ENCODE measurements at regions not wholly inside any gene's neighbourhood (a gene's known extent, or its start where the extent isn't known, plus 50 kb on each side); places are given as distances from the start of the nearest gene placed in this dataset.

GRCh38 chr4:169342906-169343564, 72.3 kb upstream of the SH3RF1 start:
- POLR2A ChIA-PET = no interaction called here

GRCh38 chr4:169342159-169342860, 71.6 kb upstream of the SH3RF1 start:
- no peaks in the 10 kb centered on the region for H3K27me3 ChIP-seq (ENCODE audit: insufficient read depth, low read length, poor library complexity, severe bottlenecking)
- no peaks in the 10 kb centered on the region for H3K36me3 Mint-ChIP-seq
- CTCF ChIA-PET = no interaction called here
- no peaks in the 10 kb centered on the region for H3K9me3 Mint-ChIP-seq
- peaks cover 7 to 15% of the 10 kb centered on the region in 2 donors for H3K27me3 Mint-ChIP-seq
- no peaks in the 10 kb centered on the region for H3K4me1 Mint-ChIP-seq
- no peaks in the 10 kb centered on the region for H3K4me1 ChIP-seq (ENCODE audit: insufficient read depth, low read length)
- no peak overlapping the region for H3K4me3 ChIP-seq (ENCODE audit: low read length)
- H3K27ac ChIP-seq (ENCODE audit: low read depth, low read length) = no peak overlapping the region
- H3K4me3 Mint-ChIP-seq = no peak overlapping the region
- DNase-seq = no peak
- POLR2A ChIA-PET = no interaction called here
- H3K36me3 ChIP-seq (ENCODE audit: insufficient read depth, low read length) = no peaks in the 10 kb centered on the region
- no peaks in the 10 kb centered on the region for H3K9me3 ChIP-seq (ENCODE audit: low read length)
- no peak overlapping the region for H3K27ac Mint-ChIP-seq

More at GRCh38 chr4:169342906-169343564, 72.3 kb upstream of the SH3RF1 start:
- H3K4me1 ChIP-seq (ENCODE audit: insufficient read depth, low read length) = no peaks in the 10 kb centered on the region
- Mint-ChIP-seq H3K4me1 (no peaks in the 10 kb centered on the region), H3K27ac (no peak overlapping the region), H3K9me3 (no peaks in the 10 kb centered on the region), H3K27me3 (peaks cover 7 to 15% of the 10 kb centered on the region in 2 donors), H3K4me3 (peak overlapping the region in 1 of 7 donors; percentile 20), H3K36me3 (no peaks in the 10 kb centered on the region)
- no peak for DNase-seq
- H3K27ac ChIP-seq (ENCODE audit: low read depth, low read length) = no peak overlapping the region
- H3K36me3 ChIP-seq (ENCODE audit: insufficient read depth, low read length) = no peaks in the 10 kb centered on the region
- H3K4me3 ChIP-seq (ENCODE audit: low read length) = no peak overlapping the region
- CTCF ChIA-PET = no interaction called here
- no peaks in the 10 kb centered on the region for H3K27me3 ChIP-seq (ENCODE audit: insufficient read depth, low read length, poor library complexity, severe bottlenecking)
- no peaks in the 10 kb centered on the region for H3K9me3 ChIP-seq (ENCODE audit: low read length)

DNA sequence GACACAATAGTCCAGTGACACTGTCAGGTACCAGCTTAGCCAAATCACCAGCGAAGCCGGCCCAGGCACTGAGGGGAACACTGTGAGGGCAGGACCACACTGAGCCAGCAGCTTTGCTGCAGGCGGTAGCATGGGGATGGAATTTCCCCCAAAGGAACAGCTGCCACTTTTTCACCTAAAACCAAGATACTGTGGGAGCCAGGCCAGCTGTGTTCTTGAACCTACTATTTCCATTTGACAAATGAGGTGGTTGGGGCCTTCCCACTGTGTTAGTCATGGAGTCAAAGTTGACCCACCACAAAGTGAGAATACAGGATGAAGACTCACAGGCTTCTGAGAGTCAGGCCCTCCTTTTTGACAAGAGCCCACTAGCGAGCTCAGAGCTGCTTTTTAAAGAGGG, 70.7 kb upstream of the SH3RF1 start:
- Mint-ChIP-seq H3K4me1 (no peaks in the 10 kb centered on the region), H3K36me3 (no peaks in the 10 kb centered on the region)
- POLR2A ChIA-PET = no interaction called here

DNA sequence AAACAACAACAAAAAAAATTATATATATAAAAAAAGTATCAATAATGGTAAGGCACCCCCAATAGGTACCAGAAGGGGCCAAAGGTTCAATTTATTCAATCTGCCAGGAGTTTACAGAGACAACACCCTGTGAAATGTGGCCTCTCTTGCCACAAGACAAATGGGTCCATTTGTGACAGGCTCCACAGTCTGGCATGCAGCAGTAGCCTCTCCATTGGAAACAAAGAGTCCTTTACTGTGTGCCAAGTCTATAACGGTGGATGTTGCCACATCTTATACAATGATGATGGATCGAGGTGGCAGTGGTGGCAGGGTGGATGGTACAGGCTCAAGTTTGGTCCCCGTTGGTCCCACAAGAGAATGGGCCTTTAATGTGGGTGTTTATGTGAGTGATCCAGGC, 70.1 kb upstream of the SH3RF1 start:
- no peaks in the 10 kb centered on the region for H3K9me3 Mint-ChIP-seq
- H3K4me3 Mint-ChIP-seq = no peak overlapping the region
- Histone ChIP-seq H3K9me3 (ENCODE audit: low read length) (no peaks in the 10 kb centered on the region), H3K36me3 (ENCODE audit: insufficient read depth, low read length) (no peaks in the 10 kb centered on the region), H3K27me3 (ENCODE audit: insufficient read depth, low read length, poor library complexity, severe bottlenecking) (no peaks in the 10 kb centered on the region), H3K4me1 (ENCODE audit: insufficient read depth, low read length) (no peaks in the 10 kb centered on the region), H3K4me3 (ENCODE audit: low read length) (no peak overlapping the region), H3K27ac (ENCODE audit: low read depth, low read length) (no peak overlapping the region)
- H3K36me3 Mint-ChIP-seq = no peaks in the 10 kb centered on the region
- DNase-seq = no peak
- no peaks in the 10 kb centered on the region for H3K4me1 Mint-ChIP-seq
- POLR2A ChIA-PET = no interaction called here
- peaks cover 7 to 18% of the 10 kb centered on the region in 2 donors for H3K27me3 Mint-ChIP-seq
- H3K27ac Mint-ChIP-seq = no peak overlapping the region
- CTCF ChIA-PET = no interaction called here

More for the DNA sequence above, 70.7 kb upstream of the SH3RF1 start:
- H3K4me3 ChIP-seq (ENCODE audit: low read length) = no peak overlapping the region
- Mint-ChIP-seq H3K4me3 (no peak overlapping the region), H3K9me3 (no peaks in the 10 kb centered on the region), H3K27me3 (peaks cover 7 to 17% of the 10 kb centered on the region in 2 donors), H3K27ac (no peak overlapping the region)
- CTCF ChIA-PET = no interaction called here
- no peak for DNase-seq
- H3K36me3 ChIP-seq (ENCODE audit: insufficient read depth, low read length) = no peaks in the 10 kb centered on the region
- no peak overlapping the region for H3K27ac ChIP-seq (ENCODE audit: low read depth, low read length)
- no peaks in the 10 kb centered on the region for H3K9me3 ChIP-seq (ENCODE audit: low read length)
- H3K4me1 ChIP-seq (ENCODE audit: insufficient read depth, low read length) = no peaks in the 10 kb centered on the region
- no peaks in the 10 kb centered on the region for H3K27me3 ChIP-seq (ENCODE audit: insufficient read depth, low read length, poor library complexity, severe bottlenecking)

DNA sequence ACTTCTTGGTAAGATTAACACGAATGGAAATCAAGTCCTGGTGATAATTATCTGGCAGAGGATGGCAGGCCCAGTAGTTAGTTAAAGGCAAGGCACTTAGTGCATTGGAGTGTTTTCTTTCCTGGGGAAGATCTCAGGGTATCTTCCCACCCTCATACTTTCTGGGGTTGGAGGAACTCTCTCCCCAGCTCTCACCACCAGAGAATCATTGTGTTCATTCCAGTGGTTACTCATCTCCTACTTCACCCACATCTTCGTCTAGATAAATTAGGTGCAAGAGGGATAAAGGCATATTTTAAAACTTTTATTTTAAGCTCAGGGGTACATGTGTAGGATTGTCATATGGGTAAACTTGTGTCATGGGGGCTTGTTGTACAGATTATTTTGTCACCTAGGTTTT, 67.5 kb upstream of the SH3RF1 start:
- Histone ChIP-seq H3K9me3 (ENCODE audit: low read length) (no peaks in the 10 kb centered on the region), H3K27me3 (ENCODE audit: insufficient read depth, low read length, poor library complexity, severe bottlenecking) (no peaks in the 10 kb centered on the region), H3K4me1 (ENCODE audit: insufficient read depth, low read length) (no peaks in the 10 kb centered on the region), H3K36me3 (ENCODE audit: insufficient read depth, low read length) (no peaks in the 10 kb centered on the region), H3K4me3 (ENCODE audit: low read length) (no peak overlapping the region), H3K27ac (ENCODE audit: low read depth, low read length) (no peak overlapping the region)
- ChIA-PET POLR2A (no interaction called here), CTCF (no interaction called here)
- no peak overlapping the region for H3K4me3 Mint-ChIP-seq
- DNase-seq = no peak
- H3K27me3 Mint-ChIP-seq = peaks cover 5 to 21% of the 10 kb centered on the region in 2 donors
- no peaks in the 10 kb centered on the region for H3K9me3 Mint-ChIP-seq
- no peaks in the 10 kb centered on the region for H3K36me3 Mint-ChIP-seq
- H3K4me1 Mint-ChIP-seq = no peaks in the 10 kb centered on the region
- no peak overlapping the region for H3K27ac Mint-ChIP-seq

GRCh38 chr4:169337510-169337909, 66.8 kb upstream of the SH3RF1 start:
- Histone ChIP-seq H3K36me3 (ENCODE audit: insufficient read depth, low read length) (no peaks in the 10 kb centered on the region), H3K27ac (ENCODE audit: low read depth, low read length) (no peak overlapping the region), H3K4me3 (ENCODE audit: low read length) (no peak overlapping the region), H3K9me3 (ENCODE audit: low read length) (no peaks in the 10 kb centered on the region), H3K4me1 (ENCODE audit: insufficient read depth, low read length) (no peaks in the 10 kb centered on the region), H3K27me3 (ENCODE audit: insufficient read depth, low read length, poor library complexity, severe bottlenecking) (no peaks in the 10 kb centered on the region)
- peaks cover 5 to 21% of the 10 kb centered on the region in 2 donors for H3K27me3 Mint-ChIP-seq
- H3K27ac Mint-ChIP-seq = no peak overlapping the region
- no peaks in the 10 kb centered on the region for H3K9me3 Mint-ChIP-seq
- no peaks in the 10 kb centered on the region for H3K36me3 Mint-ChIP-seq
- ChIA-PET CTCF (no interaction called here), POLR2A (no interaction called here)
- no peak for DNase-seq
- no peak overlapping the region for H3K4me3 Mint-ChIP-seq
- no peaks in the 10 kb centered on the region for H3K4me1 Mint-ChIP-seq

GRCh38 chr4:169335331-169335730, 64.6 kb upstream of the SH3RF1 start:
- Histone ChIP-seq H3K36me3 (ENCODE audit: insufficient read depth, low read length) (no peaks in the 10 kb centered on the region), H3K4me1 (ENCODE audit: insufficient read depth, low read length) (no peaks in the 10 kb centered on the region), H3K4me3 (ENCODE audit: low read length) (no peak overlapping the region), H3K27ac (ENCODE audit: low read depth, low read length) (no peak overlapping the region), H3K9me3 (ENCODE audit: low read length) (no peaks in the 10 kb centered on the region), H3K27me3 (ENCODE audit: insufficient read depth, low read length, poor library complexity, severe bottlenecking) (no peaks in the 10 kb centered on the region)
- H3K4me3 Mint-ChIP-seq = no peak overlapping the region
- H3K36me3 Mint-ChIP-seq = no peaks in the 10 kb centered on the region
- H3K27ac Mint-ChIP-seq = no peak overlapping the region
- no peak for DNase-seq
- ChIA-PET CTCF (no interaction called here), POLR2A (no interaction called here)
- peaks cover 5 to 15% of the 10 kb centered on the region in 2 donors for H3K27me3 Mint-ChIP-seq
- no peaks in the 10 kb centered on the region for H3K9me3 Mint-ChIP-seq
- no peaks in the 10 kb centered on the region for H3K4me1 Mint-ChIP-seq

- Histone ChIP-seq H3K27me3 (ENCODE audit: insufficient read depth, low read length, poor library complexity, severe bottlenecking) (no peaks in the 10 kb centered on the region), H3K4me1 (ENCODE audit: insufficient read depth, low read length) (no peaks in the 10 kb centered on the region), H3K36me3 (ENCODE audit: insufficient read depth, low read length) (no peaks in the 10 kb centered on the region), H3K27ac (ENCODE audit: low read depth, low read length) (no peak overlapping the region), H3K9me3 (ENCODE audit: low read length) (no peaks in the 10 kb centered on the region), H3K4me3 (ENCODE audit: low read length) (no peak overlapping the region)
- Mint-ChIP-seq H3K9me3 (no peaks in the 10 kb centered on the region), H3K4me3 (no peak overlapping the region), H3K27me3 (peaks cover 2 to 6% of the 10 kb centered on the region in 2 donors), H3K36me3 (no peaks in the 10 kb centered on the region), H3K4me1 (no peaks in the 10 kb centered on the region), H3K27ac (no peak overlapping the region)
- DNase-seq = no peak
- ChIA-PET CTCF (no interaction called here), POLR2A (no interaction called here)
Measured at GRCh38 chr4:169334335-169334734, 63.6 kb upstream of the SH3RF1 start.
